ENCODE measurements at regions not wholly inside any gene's neighbourhood (a gene's known extent, or its start where the extent isn't known, plus 50 kb on each side); places are given as distances from the start of the nearest gene placed in this dataset.
"Not testable (repeated sequence)": the region's sequence is repeated elsewhere in the genome, so short reads cannot be mapped to it uniquely, and the experiment has no call there.

DNA sequence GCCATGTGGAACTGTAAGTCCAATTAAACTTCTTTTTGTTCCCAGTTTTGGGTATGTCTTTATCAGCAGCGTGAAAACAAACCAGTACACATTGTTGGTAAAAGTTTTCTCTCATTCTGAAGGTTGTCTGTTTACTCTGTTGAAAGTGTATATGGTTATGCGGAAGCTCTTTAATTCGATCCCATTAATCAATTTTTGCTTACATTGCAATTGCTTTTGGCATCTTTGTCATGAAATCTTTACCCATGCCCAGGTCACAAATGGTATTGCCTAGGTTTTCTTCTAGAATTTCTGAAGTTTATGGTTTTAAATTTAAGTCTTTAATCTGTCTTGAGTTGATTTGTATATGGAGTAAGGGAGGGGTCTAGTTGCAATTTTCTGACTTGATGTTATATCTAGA, 1901.9 kb downstream of the MAT2B start:
- intact Hi-C loops (cut with micrococcal nuclease) = no loop called here
- WGBS (ENCODE audit: insufficient coverage) = no CpG with 5 or more reads among the region's 3 CpGs
- TF ChIP-seq, protein P1, sequence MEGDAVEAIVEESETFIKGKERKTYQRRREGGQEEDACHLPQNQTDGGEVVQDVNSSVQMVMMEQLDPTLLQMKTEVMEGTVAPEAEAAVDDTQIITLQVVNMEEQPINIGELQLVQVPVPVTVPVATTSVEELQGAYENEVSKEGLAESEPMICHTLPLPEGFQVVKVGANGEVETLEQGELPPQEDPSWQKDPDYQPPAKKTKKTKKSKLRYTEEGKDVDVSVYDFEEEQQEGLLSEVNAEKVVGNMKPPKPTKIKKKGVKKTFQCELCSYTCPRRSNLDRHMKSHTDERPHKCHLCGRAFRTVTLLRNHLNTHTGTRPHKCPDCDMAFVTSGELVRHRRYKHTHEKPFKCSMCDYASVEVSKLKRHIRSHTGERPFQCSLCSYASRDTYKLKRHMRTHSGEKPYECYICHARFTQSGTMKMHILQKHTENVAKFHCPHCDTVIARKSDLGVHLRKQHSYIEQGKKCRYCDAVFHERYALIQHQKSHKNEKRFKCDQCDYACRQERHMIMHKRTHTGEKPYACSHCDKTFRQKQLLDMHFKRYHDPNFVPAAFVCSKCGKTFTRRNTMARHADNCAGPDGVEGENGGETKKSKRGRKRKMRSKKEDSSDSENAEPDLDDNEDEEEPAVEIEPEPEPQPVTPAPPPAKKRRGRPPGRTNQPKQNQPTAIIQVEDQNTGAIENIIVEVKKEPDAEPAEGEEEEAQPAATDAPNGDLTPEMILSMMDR (IDR thresholded peaks at IDR 0.05) = no peak

DNA sequence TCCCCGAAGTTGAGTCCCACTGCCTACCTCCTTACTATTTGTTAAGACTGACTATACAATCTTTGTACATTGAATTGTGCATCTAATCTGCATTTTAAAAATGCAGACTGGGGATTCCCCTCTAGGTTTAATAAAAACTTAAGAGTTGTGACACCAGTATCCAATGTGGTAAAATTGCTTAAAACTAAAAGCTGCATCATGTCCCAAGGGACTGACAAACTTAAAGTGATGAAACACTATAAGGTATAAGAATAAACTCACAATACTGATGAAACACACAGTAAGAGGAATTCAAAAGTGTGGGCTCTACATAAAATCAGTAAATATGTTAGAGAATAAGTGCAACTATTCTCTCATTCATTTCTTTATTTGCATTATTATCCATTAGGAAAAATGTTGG, 1905.1 kb downstream of the MAT2B start:
- no peaks in the 10 kb centered on the region for H4K20me1 ChIP-seq (ENCODE audit: insufficient read depth, low read length)

More for the DNA sequence above, 1901.9 kb downstream of the MAT2B start:
- Mint-ChIP-seq H3K27me3 (ENCODE audit: low read depth in 3 of 3) (peaks cover 0 to 4% (median 0%) of the 10 kb centered on the region in 3 donors), H3K4me3 (no peak overlapping the region), H3K27ac (peak overlapping the region in 1 of 7 donors; percentile 21), H3K4me1 (peaks cover 15% of the 10 kb centered on the region), H3K9me3 (peaks cover 14 to 34% (median 22%) of the 10 kb centered on the region in 7 donors), H3K36me3 (peaks cover 0 to 19% of the 10 kb centered on the region in 2 donors)
- Histone ChIP-seq H3K9ac (ENCODE audit: insufficient read depth, low read length, poor library complexity, severe bottlenecking) (no peak overlapping the region), H3K9me3 (replicated peaks in 1 of 2; ENCODE audit: control insufficient read depth in 1 of 2, insufficient read depth in 1 of 2, low read length in 2 of 2) (peaks cover 7 to 17% of the 10 kb centered on the region in 2 donors), H4K20me1 (ENCODE audit: insufficient read depth, low read length) (no peaks in the 10 kb centered on the region), H3K4me3 (replicated peaks in 1 of 3; ENCODE audit: low read depth in 2 of 3, low read length in 3 of 3) (no peak overlapping the region), H3K27me3 (ENCODE audit: control insufficient read depth in 2 of 2, insufficient read depth in 2 of 2, low read length in 2 of 2) (no peaks in the 10 kb centered on the region), H3K36me3 (replicated peaks in 1 of 2; ENCODE audit: control insufficient read depth in 1 of 2, insufficient read depth in 2 of 2, low read length in 2 of 2) (no peaks in the 10 kb centered on the region), H3K27ac (ENCODE audit: low read depth in 1 of 2, low read length in 2 of 2) (no peak overlapping the region), H3K4me1 (ENCODE audit: control insufficient read depth in 1 of 2, insufficient read depth in 2 of 2, low read length in 2 of 2) (peaks cover 10 to 17% of the 10 kb centered on the region in 2 donors), H3K4me2 (replicated peaks; ENCODE audit: extremely low read depth, low read length, poor library complexity, severe bottlenecking) (no peak overlapping the region), H2AFZ (ENCODE audit: insufficient read depth, low read depth, low read length, poor library complexity, severe bottlenecking) (no peak overlapping the region), H3K79me2 (ENCODE audit: insufficient read depth, low read length) (no peaks in the 10 kb centered on the region)
- DNase-seq = no peak

DNA sequence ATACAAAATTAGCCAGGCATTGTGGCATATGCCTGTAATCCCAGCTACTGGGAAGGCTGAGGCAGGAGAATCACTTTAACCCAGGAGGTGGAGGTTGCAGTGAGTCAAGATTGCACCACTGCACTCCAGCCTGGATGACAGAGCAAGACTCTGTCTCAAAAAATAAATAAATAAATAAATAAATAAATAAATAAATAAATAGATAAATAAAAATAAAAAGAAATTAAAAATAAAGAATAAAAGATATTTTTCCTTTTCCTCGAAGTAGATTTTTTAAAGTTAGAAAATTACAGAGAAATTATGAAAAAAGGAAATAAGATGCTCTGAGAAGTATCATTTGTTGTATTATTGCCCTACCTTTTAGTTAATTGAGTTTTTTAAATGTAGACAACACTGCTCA, 1906.1 kb downstream of the MAT2B start:
- Mint-ChIP-seq H3K9me3 (peaks cover 23 to 49% (median 32%) of the 10 kb centered on the region in 7 donors), H3K36me3 (peaks cover 0 to 12% of the 10 kb centered on the region in 2 donors)
- H3K4me1 Mint-ChIP-seq; H3K27me3 ChIP-seq (ENCODE audit: control insufficient read depth in 2 of 2, insufficient read depth in 2 of 2, low read length in 2 of 2); H3K4me3 ChIP-seq (replicated peaks in 1 of 3; ENCODE audit: low read depth in 2 of 3, low read length in 3 of 3); H3K27ac Mint-ChIP-seq; H3K27me3 Mint-ChIP-seq (ENCODE audit: low read depth in 3 of 3); H3K79me2 ChIP-seq (ENCODE audit: insufficient read depth, low read length); DNase-seq; H3K4me3 Mint-ChIP-seq; H2AFZ ChIP-seq (ENCODE audit: insufficient read depth, low read depth, low read length, poor library complexity, severe bottlenecking); H3K9ac ChIP-seq (ENCODE audit: insufficient read depth, low read length, poor library complexity, severe bottlenecking); H4K20me1 ChIP-seq (ENCODE audit: insufficient read depth, low read length); H3K4me1 ChIP-seq (ENCODE audit: control insufficient read depth in 1 of 2, insufficient read depth in 2 of 2, low read length in 2 of 2); H3K4me2 ChIP-seq (replicated peaks; ENCODE audit: extremely low read depth, low read length, poor library complexity, severe bottlenecking); H3K27ac ChIP-seq (ENCODE audit: low read depth in 1 of 2, low read length in 2 of 2); H3K36me3 ChIP-seq (replicated peaks in 1 of 2; ENCODE audit: control insufficient read depth in 1 of 2, insufficient read depth in 2 of 2, low read length in 2 of 2); intact Hi-C loops (cut with micrococcal nuclease): not testable (repeated sequence)
- WGBS (ENCODE audit: insufficient coverage) = no CpG with 5 or more reads among the region's 1 CpG
- H3K9me3 ChIP-seq (replicated peaks in 1 of 2; ENCODE audit: control insufficient read depth in 1 of 2, insufficient read depth in 1 of 2, low read length in 2 of 2) = peaks cover 13% of the 10 kb centered on the region in 2 donors

More for the DNA sequence above, 1905.1 kb downstream of the MAT2B start:
- Histone ChIP-seq H3K36me3 (replicated peaks in 1 of 2; ENCODE audit: control insufficient read depth in 1 of 2, insufficient read depth in 2 of 2, low read length in 2 of 2) (no peaks in the 10 kb centered on the region), H3K9me3 (replicated peaks in 1 of 2; ENCODE audit: control insufficient read depth in 1 of 2, insufficient read depth in 1 of 2, low read length in 2 of 2) (peaks cover 13 to 17% of the 10 kb centered on the region in 2 donors), H3K4me2 (replicated peaks; ENCODE audit: extremely low read depth, low read length, poor library complexity, severe bottlenecking) (no peak overlapping the region), H3K27me3 (ENCODE audit: control insufficient read depth in 2 of 2, insufficient read depth in 2 of 2, low read length in 2 of 2) (no peaks in the 10 kb centered on the region), H3K4me1 (ENCODE audit: control insufficient read depth in 1 of 2, insufficient read depth in 2 of 2, low read length in 2 of 2) (peaks cover 7 to 13% of the 10 kb centered on the region in 2 donors), H3K27ac (ENCODE audit: low read depth in 1 of 2, low read length in 2 of 2) (no peak overlapping the region), H3K4me3 (replicated peaks in 1 of 3; ENCODE audit: low read depth in 2 of 3, low read length in 3 of 3) (no peak overlapping the region), H2AFZ (ENCODE audit: insufficient read depth, low read depth, low read length, poor library complexity, severe bottlenecking) (no peak overlapping the region), H3K9ac (ENCODE audit: insufficient read depth, low read length, poor library complexity, severe bottlenecking) (no peak overlapping the region), H3K79me2 (ENCODE audit: insufficient read depth, low read length) (no peaks in the 10 kb centered on the region)
- peaks cover 26 to 50% (median 37%) of the 10 kb centered on the region in 7 donors for H3K9me3 Mint-ChIP-seq
- no peak overlapping the region for H3K4me3 Mint-ChIP-seq
- no peak for DNase-seq
- peaks cover 0 to 5% (median 0%) of the 10 kb centered on the region in 3 donors for H3K27me3 Mint-ChIP-seq (ENCODE audit: low read depth in 3 of 3)
- intact Hi-C loops (cut with micrococcal nuclease) = no loop called here
- no CpG with 5 or more reads among the region's 1 CpG for WGBS (ENCODE audit: insufficient coverage)
- peak overlapping the region in 2 of 7 donors; percentile 29 to 31 for H3K27ac Mint-ChIP-seq
- TF ChIP-seq, protein P1 (IDR thresholded peaks at IDR 0.05) = no peak
- H3K36me3 Mint-ChIP-seq = peaks cover 0 to 19% of the 10 kb centered on the region in 2 donors
- peaks cover 10% of the 10 kb centered on the region for H3K4me1 Mint-ChIP-seq

Measured in CD14-positive monocyte (primary cell).